Activated T-cell treated with anti-CD3 and anti-CD28 coated beads, Interleukin-2, amount 50 U/mL, for 72 hours (primary cell): ENCODE measurements at regions not wholly inside any gene's neighbourhood (a gene's known extent, or its start where the extent isn't known, plus 50 kb on each side); places are given as distances from the start of the nearest gene placed in this dataset.

Experiments used
- ATAC-seq, 2 donors: fragments of 150-1000 bp; cut with Tn5 transposase; replicated peaks in 1 of 2; 2 replicates each; pipeline ENCODE4 v1.10.0; 2021; ENCODE audit warnings: moderate library complexity in 2 of 2, mild to moderate bottlenecking in 1 of 2
- DNase-seq, 2 donors: peaks; one replicate each; pipeline ENCODE4 v3.0.0; 2021 to 2022; ENCODE audit warnings: mixed read lengths in 1 of 2
- H3K27ac Mint-ChIP-seq: one replicate; pipeline ENCODE4 v1.8.0; 2022; ENCODE audit warnings: mild to moderate bottlenecking, moderate library complexity, mixed read lengths
- H3K27me3 Mint-ChIP-seq: one replicate; pipeline ENCODE4 v1.8.0; 2022; ENCODE audit warnings: low read depth, mixed read lengths
- H3K36me3 Mint-ChIP-seq, 2 donors: one replicate each; pipeline ENCODE4 v1.8.0; 2022; ENCODE audit warnings: mixed read lengths in 2 of 2, mild to moderate bottlenecking in 1 of 2; ENCODE audit not compliant: insufficient read depth in 2 of 2
- H3K4me1 Mint-ChIP-seq: one replicate; pipeline ENCODE4 v1.8.0; 2022; ENCODE audit warnings: low read depth, mixed read lengths
- H3K4me3 Mint-ChIP-seq, 2 donors: one replicate each; pipeline ENCODE4 v1.8.0; 2022; ENCODE audit warnings: mild to moderate bottlenecking in 2 of 2, mixed read lengths in 2 of 2, moderate library complexity in 2 of 2
- H3K9me3 Mint-ChIP-seq, 2 donors: one replicate each; pipeline ENCODE4 v1.8.0; 2022; ENCODE audit warnings: mixed read lengths in 2 of 2

GRCh38 chr1:87840767-87841166 is 512.1 kb downstream of the LMO4 start:
- DNase-seq: no peak
- H3K27me3 Mint-ChIP-seq: no peaks in the 10 kb centered on the region
- H3K9me3 Mint-ChIP-seq: no peaks in the 10 kb centered on the region
- no peak overlapping the region for H3K27ac Mint-ChIP-seq
- no peaks in the 10 kb centered on the region for H3K36me3 Mint-ChIP-seq
- no peaks in the 10 kb centered on the region for H3K4me1 Mint-ChIP-seq
- H3K4me3 Mint-ChIP-seq: no peak overlapping the region
- ATAC-seq: no peak

GRCh38 chr1:87841332-87841731 is 512.7 kb downstream of the LMO4 start:
- DNase-seq (no peak), ATAC-seq (no peak)
- no peaks in the 10 kb centered on the region for H3K4me1 Mint-ChIP-seq
- H3K27me3 Mint-ChIP-seq: no peaks in the 10 kb centered on the region
- H3K9me3 Mint-ChIP-seq: no peaks in the 10 kb centered on the region
- H3K4me3 Mint-ChIP-seq: no peak overlapping the region
- H3K36me3 Mint-ChIP-seq: no peaks in the 10 kb centered on the region
- H3K27ac Mint-ChIP-seq: no peak overlapping the region

GRCh38 chr1:87842156-87842555 is 513.5 kb downstream of the LMO4 start:
- Mint-ChIP-seq H3K27me3 (no peaks in the 10 kb centered on the region), H3K4me3 (no peak overlapping the region), H3K9me3 (no peaks in the 10 kb centered on the region), H3K27ac (no peak overlapping the region), H3K4me1 (no peaks in the 10 kb centered on the region), H3K36me3 (no peaks in the 10 kb centered on the region)
- ATAC-seq (no peak), DNase-seq (no peak)

DNA sequence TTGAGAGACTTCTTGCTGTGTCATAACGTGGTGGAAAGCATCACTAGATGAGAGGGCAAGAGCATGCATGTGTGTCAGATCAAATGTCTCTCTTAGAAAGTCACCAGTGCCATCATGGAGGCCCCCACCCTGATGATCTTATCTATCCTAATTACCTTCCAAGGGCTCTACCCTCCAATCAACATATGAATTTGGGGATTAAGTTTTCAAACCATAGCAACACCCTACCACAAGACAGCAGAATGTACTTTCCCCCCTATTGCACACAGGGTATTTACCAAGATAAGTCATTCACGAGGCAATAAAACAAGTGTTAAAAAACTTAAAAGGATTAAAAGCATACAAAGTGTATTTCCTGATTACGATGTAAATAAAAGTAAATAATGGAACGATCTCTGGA is 515.6 kb downstream of the LMO4 start:
- DNase-seq (no peak), ATAC-seq (no peak)
- no peaks in the 10 kb centered on the region for H3K4me1 Mint-ChIP-seq
- H3K27ac Mint-ChIP-seq: no peak overlapping the region
- no peaks in the 10 kb centered on the region for H3K36me3 Mint-ChIP-seq
- H3K27me3 Mint-ChIP-seq: no peaks in the 10 kb centered on the region
- no peaks in the 10 kb centered on the region for H3K9me3 Mint-ChIP-seq
- no peak overlapping the region for H3K4me3 Mint-ChIP-seq

DNA sequence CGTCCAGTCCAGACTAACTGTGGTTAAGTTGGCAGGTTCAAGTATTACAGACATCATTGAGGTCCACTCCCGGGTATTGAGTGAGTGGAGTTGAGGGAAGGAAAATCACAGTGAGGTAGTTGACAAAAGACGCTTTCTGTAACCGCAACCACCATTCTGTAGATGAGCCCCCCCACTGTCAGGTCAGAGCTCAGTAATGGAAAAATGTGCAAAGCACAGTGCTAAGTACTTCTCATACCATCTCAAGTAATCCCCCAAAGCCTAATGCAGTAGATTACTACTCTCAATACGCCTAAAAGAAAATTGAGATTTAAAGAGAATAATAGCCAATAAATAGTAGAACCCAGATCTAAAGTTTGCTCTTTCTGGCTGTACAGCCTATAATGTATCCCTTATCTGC is 522.8 kb downstream of the LMO4 start:
- no peaks in the 10 kb centered on the region for H3K4me1 Mint-ChIP-seq
- H3K9me3 Mint-ChIP-seq: no peaks in the 10 kb centered on the region
- H3K4me3 Mint-ChIP-seq: no peak overlapping the region
- H3K27ac Mint-ChIP-seq: no peak overlapping the region
- ATAC-seq (no peak), DNase-seq (no peak)
- no peaks in the 10 kb centered on the region for H3K36me3 Mint-ChIP-seq
- H3K27me3 Mint-ChIP-seq: peaks cover 12% of the 10 kb centered on the region

- H3K27ac Mint-ChIP-seq: no peak overlapping the region
- DNase-seq (no peak), ATAC-seq (no peak)
- H3K4me3 Mint-ChIP-seq: no peak overlapping the region
- H3K4me1 Mint-ChIP-seq: no peaks in the 10 kb centered on the region
- no peaks in the 10 kb centered on the region for H3K36me3 Mint-ChIP-seq
- no peaks in the 10 kb centered on the region for H3K9me3 Mint-ChIP-seq
- H3K27me3 Mint-ChIP-seq: peaks cover 12% of the 10 kb centered on the region
Observed at GRCh38 chr1:87852410-87853161, 523.9 kb downstream of the LMO4 start.

DNA sequence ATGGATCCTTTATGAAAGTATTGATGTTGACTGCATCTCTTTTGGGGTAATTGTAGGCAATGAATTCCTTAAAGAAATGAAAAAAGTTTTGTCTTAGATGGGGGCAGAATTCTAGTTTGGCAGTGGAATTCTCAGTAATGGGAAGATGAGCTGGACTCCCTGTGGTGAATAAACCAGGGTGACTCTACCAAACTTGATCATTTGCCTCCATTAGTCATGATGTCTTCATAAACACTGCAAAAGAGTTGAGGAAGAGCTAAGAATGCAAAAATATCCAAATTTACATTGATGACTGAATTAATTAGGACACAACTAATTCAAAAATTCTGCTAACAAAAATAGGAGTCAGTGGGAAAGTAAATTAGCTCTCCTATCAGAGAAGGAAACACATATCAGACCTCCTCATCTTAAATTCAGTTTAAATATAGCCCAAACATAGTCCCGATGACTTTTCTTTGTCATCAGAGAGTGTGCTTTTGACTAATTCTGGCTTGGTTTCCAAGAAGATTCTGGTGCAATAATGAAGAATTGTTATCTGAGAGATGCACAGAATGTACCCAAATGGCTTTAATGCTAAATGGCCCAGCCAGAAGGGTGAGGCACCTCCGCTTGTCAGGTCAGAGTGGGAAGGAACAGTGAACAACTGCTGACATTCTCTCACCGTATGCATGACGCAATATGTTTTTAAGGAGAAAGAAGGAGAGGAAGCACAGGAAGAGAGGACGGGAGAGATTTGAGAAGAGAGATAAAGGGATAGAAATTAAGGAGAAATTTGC is 525.1 kb downstream of the LMO4 start:
- no peaks in the 10 kb centered on the region for H3K36me3 Mint-ChIP-seq
- H3K9me3 Mint-ChIP-seq: no peaks in the 10 kb centered on the region
- H3K4me1 Mint-ChIP-seq: no peaks in the 10 kb centered on the region

GRCh38 chr1:87863317-87863716 is 534.6 kb downstream of the LMO4 start:
- ATAC-seq (no peak), DNase-seq (no peak)
- Mint-ChIP-seq H3K36me3 (peaks cover 0 to 1% of the 10 kb centered on the region in 2 donors), H3K27ac (no peak overlapping the region), H3K9me3 (peaks cover 1 to 5% of the 10 kb centered on the region in 2 donors), H3K4me1 (peaks cover 5% of the 10 kb centered on the region), H3K4me3 (no peak overlapping the region), H3K27me3 (no peaks in the 10 kb centered on the region)

More for the DNA sequence above, 525.1 kb downstream of the LMO4 start:
- no peak overlapping the region for H3K27ac Mint-ChIP-seq
- peaks cover 12% of the 10 kb centered on the region for H3K27me3 Mint-ChIP-seq
- no peak for DNase-seq
- no peak for ATAC-seq
- no peak overlapping the region for H3K4me3 Mint-ChIP-seq

DNA sequence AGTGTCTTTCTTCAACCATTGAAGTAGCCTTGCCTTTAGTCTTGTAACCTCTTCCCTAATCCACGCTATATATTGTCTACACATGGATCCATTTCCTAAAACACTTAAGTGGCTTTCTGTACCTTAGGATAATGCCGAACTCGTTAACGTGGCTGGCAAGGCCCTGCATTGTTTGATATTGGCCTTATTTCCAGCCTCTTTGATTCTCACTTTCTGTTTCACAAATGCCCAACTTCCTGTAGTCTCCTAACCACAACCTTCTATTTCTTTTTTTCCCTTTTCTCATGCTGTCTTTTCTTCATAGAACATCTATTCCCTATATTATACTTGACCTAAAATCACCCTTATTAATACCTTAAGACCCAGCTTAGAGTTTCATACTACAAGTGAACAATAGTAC is 536.0 kb downstream of the LMO4 start:
- Mint-ChIP-seq H3K27ac (no peak overlapping the region), H3K36me3 (peaks cover 0 to 1% of the 10 kb centered on the region in 2 donors), H3K4me1 (peaks cover 5% of the 10 kb centered on the region), H3K27me3 (no peaks in the 10 kb centered on the region), H3K4me3 (no peak overlapping the region), H3K9me3 (peaks cover 1 to 5% of the 10 kb centered on the region in 2 donors)
- ATAC-seq (no peak), DNase-seq (no peak)

DNA sequence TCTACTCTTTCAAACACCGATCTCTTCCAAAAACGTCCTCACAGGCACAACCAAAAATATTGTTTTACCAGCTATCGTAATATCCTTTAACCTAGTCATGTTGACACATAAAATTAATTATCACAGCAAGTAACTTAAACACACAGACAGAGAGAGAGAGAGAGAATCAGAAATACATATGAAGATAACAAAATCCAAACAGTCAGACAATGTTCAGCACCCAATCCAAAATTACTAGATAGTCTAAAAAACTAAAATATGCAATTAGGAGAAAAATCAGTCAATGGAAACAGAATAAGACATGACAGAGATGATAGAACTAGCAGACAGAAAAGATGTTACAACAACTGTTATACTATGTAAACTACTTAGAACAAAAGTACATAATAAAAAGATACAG is 537.7 kb downstream of the LMO4 start:
- Mint-ChIP-seq H3K27me3 (no peaks in the 10 kb centered on the region), H3K4me3 (no peak overlapping the region), H3K27ac (no peak overlapping the region), H3K4me1 (peaks cover 5% of the 10 kb centered on the region), H3K36me3 (peaks cover 0 to 1% of the 10 kb centered on the region in 2 donors), H3K9me3 (peaks cover 1 to 5% of the 10 kb centered on the region in 2 donors)
- ATAC-seq: no peak
- DNase-seq: no peak

- Mint-ChIP-seq H3K4me3 (no peak overlapping the region), H3K4me1 (peaks cover 5% of the 10 kb centered on the region)
Observed at GRCh38 chr1:87867626-87868025, 538.9 kb downstream of the LMO4 start.

GRCh38 chr1:87869567-87869966 is 540.9 kb downstream of the LMO4 start:
- ATAC-seq (no peak), DNase-seq (no peak)
- no peak overlapping the region for H3K27ac Mint-ChIP-seq
- H3K4me3 Mint-ChIP-seq: no peak overlapping the region
- no peaks in the 10 kb centered on the region for H3K27me3 Mint-ChIP-seq
- H3K4me1 Mint-ChIP-seq: peaks cover 4% of the 10 kb centered on the region
- peaks cover 1 to 5% of the 10 kb centered on the region in 2 donors for H3K9me3 Mint-ChIP-seq
- H3K36me3 Mint-ChIP-seq: peaks cover 0 to 1% of the 10 kb centered on the region in 2 donors

More at GRCh38 chr1:87867626-87868025, 538.9 kb downstream of the LMO4 start:
- no peaks in the 10 kb centered on the region for H3K27me3 Mint-ChIP-seq
- DNase-seq (no peak), ATAC-seq (no peak)
- H3K27ac Mint-ChIP-seq: no peak overlapping the region
- peaks cover 1 to 5% of the 10 kb centered on the region in 2 donors for H3K9me3 Mint-ChIP-seq
- peaks cover 0 to 1% of the 10 kb centered on the region in 2 donors for H3K36me3 Mint-ChIP-seq

GRCh38 chr1:87872189-87872588 is 543.5 kb downstream of the LMO4 start:
- no peak for ATAC-seq
- H3K27me3 Mint-ChIP-seq: no peaks in the 10 kb centered on the region
- peaks cover 0 to under 1% of the 10 kb centered on the region in 2 donors for H3K9me3 Mint-ChIP-seq
- H3K4me3 Mint-ChIP-seq: no peak overlapping the region
- H3K27ac Mint-ChIP-seq: no peak overlapping the region
- no peak for DNase-seq
- H3K36me3 Mint-ChIP-seq: no peaks in the 10 kb centered on the region
- H3K4me1 Mint-ChIP-seq: no peaks in the 10 kb centered on the region
